H9 (cell line): ENCODE measurements at regions not wholly inside any gene's neighbourhood (a gene's known extent, or its start where the extent isn't known, plus 50 kb on each side); places are given as distances from the start of the nearest gene placed in this dataset.

Source experiments
- DNase-seq: peaks from one replicate; pipeline ENCODE4 v3.0.0-alpha.2; 2017
- H2AFZ ChIP-seq: one replicate; pipeline ENCODE4 v1.6.1; 2013; ENCODE audit warnings: mild to moderate bottlenecking, low read length, control low read depth, moderate library complexity
- H2AK5ac ChIP-seq: 2 replicates; pipeline ENCODE4 v1.6.1; 2013; ENCODE audit warnings: low read length, control low read depth, mixed read lengths; ENCODE audit not compliant: insufficient read length
- H2BK120ac ChIP-seq: one replicate; pipeline ENCODE4 v1.6.1; 2013; ENCODE audit warnings: low read depth, mild to moderate bottlenecking, low read length, control low read depth, inconsistent platforms; ENCODE audit not compliant: poor library complexity, severe bottlenecking
- H2BK12ac ChIP-seq: 2 replicates; pipeline ENCODE4 v1.6.1; 2013; ENCODE audit warnings: low read length, control low read depth, mixed read lengths, low read depth; ENCODE audit not compliant: insufficient read length
- H2BK15ac ChIP-seq: 2 replicates; pipeline ENCODE4 v1.6.1; 2013; ENCODE audit warnings: low read depth, low read length, control low read depth
- H2BK20ac ChIP-seq: one replicate; pipeline ENCODE4 v1.6.1; 2013; ENCODE audit warnings: low read depth, mild to moderate bottlenecking, low read length, control low read depth, inconsistent platforms; ENCODE audit not compliant: poor library complexity, severe bottlenecking
- H2BK5ac ChIP-seq: 2 replicates; pipeline ENCODE4 v1.6.1; 2013; ENCODE audit warnings: low read length, control low read depth, mixed read lengths; ENCODE audit not compliant: insufficient read length
- H3K14ac ChIP-seq: 2 replicates; pipeline ENCODE4 v1.6.1; 2013; ENCODE audit warnings: low read length, control low read depth; ENCODE audit not compliant: insufficient read depth
- H3K18ac ChIP-seq: 2 replicates; pipeline ENCODE4 v1.6.1; 2013; ENCODE audit warnings: low read depth, mild to moderate bottlenecking, mixed read lengths, low read length, control low read depth; ENCODE audit not compliant: insufficient read length
- H3K23ac ChIP-seq: 2 replicates; pipeline ENCODE4 v1.6.1; 2013; ENCODE audit warnings: low read length, control low read depth, mixed read lengths, low read depth; ENCODE audit not compliant: insufficient read length
- H3K23me2 ChIP-seq: 2 replicates; pipeline ENCODE4 v1.6.1; 2013; ENCODE audit warnings: low read depth, mild to moderate bottlenecking, mixed read lengths, low read length, control low read depth; ENCODE audit not compliant: insufficient read length, poor library complexity, severe bottlenecking
- H3K27ac ChIP-seq: 2 replicates; pipeline ENCODE4 v1.5.1; 2013; ENCODE audit warnings: low read length, control low read depth, mixed read lengths, low read depth; ENCODE audit not compliant: insufficient read length
- H3K27me3 ChIP-seq: 2 replicates; pipeline ENCODE4 v1.6.1; 2013; ENCODE audit warnings: low read length, control low read depth, inconsistent platforms; ENCODE audit not compliant: insufficient read depth
- H3K4ac ChIP-seq: 2 replicates; pipeline ENCODE4 v1.6.1; 2013; ENCODE audit warnings: low read depth, mild to moderate bottlenecking, control low read depth, inconsistent platforms, low read length, moderate library complexity
- H3K4me1 ChIP-seq: 2 replicates; pipeline ENCODE4 v1.6.1; 2013; ENCODE audit warnings: low read length, control low read depth, inconsistent platforms; ENCODE audit not compliant: insufficient read depth
- H3K4me2 ChIP-seq: 2 replicates; pipeline ENCODE4 v1.6.1; 2013; ENCODE audit warnings: low read length, control low read depth, mixed read lengths; ENCODE audit not compliant: insufficient read length, insufficient read depth
- H3K56ac ChIP-seq: 2 replicates; pipeline ENCODE4 v1.6.1; 2013; ENCODE audit warnings: low read depth, mild to moderate bottlenecking, mixed read lengths, low read length, control low read depth; ENCODE audit not compliant: insufficient read length
- H3K79me1 ChIP-seq: 2 replicates; pipeline ENCODE4 v1.6.1; 2013; ENCODE audit warnings: low read depth, mild to moderate bottlenecking, moderate library complexity, low read length, control low read depth, inconsistent platforms; ENCODE audit not compliant: insufficient read depth, poor library complexity, severe bottlenecking
- H3K79me2 ChIP-seq: 2 replicates; pipeline ENCODE4 v1.6.1; 2013; ENCODE audit warnings: low read length, control low read depth, inconsistent platforms; ENCODE audit not compliant: insufficient read depth
- H3K9ac ChIP-seq: 2 replicates; pipeline ENCODE4 v1.6.1; 2013; ENCODE audit warnings: low read length, control low read depth, mixed read lengths; ENCODE audit not compliant: insufficient read length; ENCODE audit errors: extremely low read depth
- H3K9me3 ChIP-seq: one replicate; pipeline ENCODE4 v1.6.1; 2013; ENCODE audit warnings: low read depth, low read length, inconsistent platforms; ENCODE audit not compliant: control insufficient read depth
- H3T11ph ChIP-seq: one replicate; pipeline ENCODE4 v1.6.1; 2013; ENCODE audit warnings: mild to moderate bottlenecking, low read length, control low read depth, inconsistent platforms
- H4K20me1 ChIP-seq: one replicate; pipeline ENCODE4 v1.6.1; 2013; ENCODE audit not compliant: control insufficient read depth, insufficient read length, insufficient read depth
- H4K5ac ChIP-seq: 2 replicates; pipeline ENCODE4 v1.6.1; 2013; ENCODE audit warnings: low read depth, mild to moderate bottlenecking, mixed read lengths, low read length, control low read depth; ENCODE audit not compliant: insufficient read length
- H4K8ac ChIP-seq: replicated peaks from 2 replicates; pipeline ENCODE4 v1.6.1; 2013; ENCODE audit warnings: low read length, control low read depth, mixed read lengths, low read depth; ENCODE audit not compliant: insufficient read length
- H4K91ac ChIP-seq: 2 replicates; pipeline ENCODE4 v1.6.1; 2013; ENCODE audit warnings: low read depth, mild to moderate bottlenecking, moderate library complexity, mixed read lengths, low read length, control low read depth; ENCODE audit not compliant: insufficient read length
- H3K27ac Mint-ChIP-seq, 3 experiments: 2 replicates in 2 of 3; 3 replicates in 1 of 3; pipeline ENCODE4 v1.8.0; 2020 to 2021; ENCODE audit warnings: mixed read lengths in 3 of 3, mild to moderate bottlenecking in 1 of 3, moderate library complexity in 1 of 3
- H3K27me3 Mint-ChIP-seq: 2 replicates; pipeline ENCODE4 v1.8.0; 2021; ENCODE audit warnings: low read depth, mild to moderate bottlenecking, moderate library complexity, mixed read lengths
- H3K36me3 Mint-ChIP-seq, 3 experiments: 2 replicates in 2 of 3; 3 replicates in 1 of 3; pipeline ENCODE4 v1.8.0; 2020 to 2021; ENCODE audit warnings: low read depth in 3 of 3, mixed read lengths in 3 of 3; ENCODE audit not compliant: insufficient read depth in 1 of 3
- H3K4me1 Mint-ChIP-seq, 2 experiments: 2 replicates each; pipeline ENCODE4 v1.8.0; 2020; ENCODE audit warnings: mixed read lengths in 2 of 2
- H3K4me3 Mint-ChIP-seq, 2 experiments: 2 replicates in 1 of 2; 3 replicates in 1 of 2; pipeline ENCODE4 v1.8.0; 2020 to 2021; ENCODE audit warnings: mild to moderate bottlenecking in 2 of 2, mixed read lengths in 2 of 2, moderate library complexity in 1 of 2
- H3K9me3 Mint-ChIP-seq, 2 experiments: 2 replicates in 1 of 2; 3 replicates in 1 of 2; pipeline ENCODE4 v1.8.0; 2020; ENCODE audit warnings: mild to moderate bottlenecking in 2 of 2, mixed read lengths in 2 of 2, moderate library complexity in 1 of 2
- WGBS: extraction: QIAGEN DNeasy Blood & Tissue Kit; methylation state at CpG from one replicate; pipeline ENCODE4 v1.1.7; 2013; ENCODE audit warnings: missing lambda C conversion rate, low lambda C conversion rate, mixed read lengths; ENCODE audit not compliant: insufficient read length; ENCODE audit errors: extremely low coverage; 5-methylcytosine and 5-hydroxymethylcytosine counted together
- TF ChIP-seq, protein P1 (sequence below): fragments of 200-600 bp; sonication (generic); conservative IDR thresholded peaks from 3 replicates; pipeline ENCODE4 v1.8.0; 2021; ENCODE audit warnings: antibody characterized with exemption, mild to moderate bottlenecking

DNA sequence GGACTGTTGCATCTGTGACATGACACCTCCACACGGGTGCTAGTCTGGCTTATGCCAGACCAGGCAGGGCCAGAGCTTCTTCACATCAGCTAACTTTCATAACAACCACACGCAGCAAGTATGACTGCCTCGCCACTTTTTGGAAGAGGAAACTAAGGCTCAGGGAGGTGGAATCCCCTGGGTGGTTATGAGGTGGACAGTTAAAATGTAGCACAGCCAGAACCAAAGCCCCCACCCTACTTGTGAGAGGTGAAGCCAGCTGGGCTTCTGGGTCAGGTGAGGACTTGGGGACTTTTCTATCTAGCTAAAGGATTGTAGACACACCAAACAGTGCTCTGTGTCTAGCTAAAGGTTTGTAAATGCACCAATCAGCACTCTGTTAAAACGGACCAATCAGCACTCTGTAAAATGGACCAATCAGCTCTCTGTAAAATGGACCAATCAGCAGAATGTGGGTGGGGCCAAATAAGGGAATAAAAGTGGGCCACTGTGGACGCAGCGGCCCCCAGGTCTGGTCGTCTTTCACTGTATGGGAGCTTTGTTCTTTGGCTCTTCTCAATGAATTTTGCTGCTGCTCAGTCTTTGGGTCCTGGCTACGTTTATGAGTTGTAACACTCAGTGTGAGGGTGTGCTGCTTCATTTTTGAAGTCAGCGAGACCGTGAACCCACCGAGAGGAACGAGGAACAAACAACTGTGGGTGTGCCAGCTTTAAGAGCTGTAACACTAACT, 171.0 kb downstream of the PTPN20 start:
- no peak overlapping the region for H4K91ac ChIP-seq
- no peak overlapping the region for H3K18ac ChIP-seq
- no peak overlapping the region for H3K23ac ChIP-seq
- Mint-ChIP-seq H3K27ac (no peak overlapping the region), H3K4me3 (no peak overlapping the region), H3K27me3 (peaks cover 7% of the 10 kb centered on the region), H3K9me3 (peaks cover 0 to 2% of the 10 kb centered on the region in 2 experiments; a peak in 3 of 5 replicates), H3K36me3 (no peaks in the 10 kb centered on the region; a peak in 1 of 7 replicates), H3K4me1 (no peaks in the 10 kb centered on the region)
- no peak overlapping the region for H3K4me2 ChIP-seq
- H4K20me1 ChIP-seq: no peaks in the 10 kb centered on the region
- no peak overlapping the region for H2AFZ ChIP-seq
- H2BK5ac ChIP-seq: no peak overlapping the region
- H3K27me3 ChIP-seq: no peaks in the 10 kb centered on the region
- H3T11ph ChIP-seq: no peak overlapping the region
- H2BK15ac ChIP-seq: no peak overlapping the region
- no peak overlapping the region for H2AK5ac ChIP-seq
- no peaks in the 10 kb centered on the region for H3K23me2 ChIP-seq
- no peak for DNase-seq
- H3K9ac ChIP-seq: no peak overlapping the region
- H4K8ac ChIP-seq: no peak overlapping the region
- TF ChIP-seq, protein P1, sequence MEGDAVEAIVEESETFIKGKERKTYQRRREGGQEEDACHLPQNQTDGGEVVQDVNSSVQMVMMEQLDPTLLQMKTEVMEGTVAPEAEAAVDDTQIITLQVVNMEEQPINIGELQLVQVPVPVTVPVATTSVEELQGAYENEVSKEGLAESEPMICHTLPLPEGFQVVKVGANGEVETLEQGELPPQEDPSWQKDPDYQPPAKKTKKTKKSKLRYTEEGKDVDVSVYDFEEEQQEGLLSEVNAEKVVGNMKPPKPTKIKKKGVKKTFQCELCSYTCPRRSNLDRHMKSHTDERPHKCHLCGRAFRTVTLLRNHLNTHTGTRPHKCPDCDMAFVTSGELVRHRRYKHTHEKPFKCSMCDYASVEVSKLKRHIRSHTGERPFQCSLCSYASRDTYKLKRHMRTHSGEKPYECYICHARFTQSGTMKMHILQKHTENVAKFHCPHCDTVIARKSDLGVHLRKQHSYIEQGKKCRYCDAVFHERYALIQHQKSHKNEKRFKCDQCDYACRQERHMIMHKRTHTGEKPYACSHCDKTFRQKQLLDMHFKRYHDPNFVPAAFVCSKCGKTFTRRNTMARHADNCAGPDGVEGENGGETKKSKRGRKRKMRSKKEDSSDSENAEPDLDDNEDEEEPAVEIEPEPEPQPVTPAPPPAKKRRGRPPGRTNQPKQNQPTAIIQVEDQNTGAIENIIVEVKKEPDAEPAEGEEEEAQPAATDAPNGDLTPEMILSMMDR: no peak
- no peak overlapping the region for H3K4ac ChIP-seq
- no peak overlapping the region for H4K5ac ChIP-seq
- no CpG with 5 or more reads among the region's 12 CpGs for WGBS
- H3K27ac ChIP-seq: no peak overlapping the region
- H2BK20ac ChIP-seq: no peak overlapping the region
- H3K4me1 ChIP-seq: no peaks in the 10 kb centered on the region
- H3K14ac ChIP-seq: no peak overlapping the region
- H2BK120ac ChIP-seq: no peak overlapping the region
- no peak overlapping the region for H2BK12ac ChIP-seq
- H3K9me3 ChIP-seq: no peaks in the 10 kb centered on the region
- no peak overlapping the region for H3K56ac ChIP-seq
- no peaks in the 10 kb centered on the region for H3K79me2 ChIP-seq
- no peaks in the 10 kb centered on the region for H3K79me1 ChIP-seq
